ENCODE measurements at regions not wholly inside any gene's neighbourhood (a gene's known extent, or its start where the extent isn't known, plus 50 kb on each side); places are given as distances from the start of the nearest gene placed in this dataset.
"Not testable (repeated sequence)": the region's sequence is repeated elsewhere in the genome, so short reads cannot be mapped to it uniquely, and the experiment has no call there.

DNA sequence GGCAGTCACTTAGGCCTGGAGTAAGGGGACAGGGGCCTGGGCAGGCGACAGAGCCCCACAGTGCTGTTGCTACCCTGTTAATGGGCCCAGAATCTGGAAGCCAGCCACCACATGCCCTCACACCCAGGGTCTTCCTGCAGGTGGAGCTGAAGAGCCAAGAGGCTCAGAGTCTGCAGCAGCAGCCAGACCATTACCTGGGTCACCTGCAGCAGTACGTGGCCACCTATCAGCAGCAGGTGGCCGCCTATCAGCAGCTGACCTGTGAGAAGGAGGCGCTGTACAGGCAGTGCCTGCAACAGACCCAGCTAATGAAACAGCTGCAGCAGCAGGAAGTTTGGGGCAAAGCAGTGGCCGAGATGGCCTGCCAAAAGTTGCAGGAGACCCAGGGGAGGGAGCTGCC, 104.2 kb upstream of the FAN1 start:
- TF ChIP-seq ZFP30 (CRISPR knock-in tag; IDR thresholded peaks at IDR 0.05); ARNTL (CRISPR knock-in tag; IDR thresholded peaks at IDR 0.05; ENCODE audit: borderline replicate concordance, low read depth); POU6F1 (CRISPR knock-in tag; IDR thresholded peaks at IDR 0.05; ENCODE audit: borderline replicate concordance, low read depth): not testable (repeated sequence)
